Testis (tissue), 2 donors: ENCODE measurements at regions not wholly inside any gene's neighbourhood (a gene's known extent, or its start where the extent isn't known, plus 50 kb on each side); places are given as distances from the start of the nearest gene placed in this dataset.

ENCODE experiments used
- CTCF ChIP-seq, 3 experiments: fragments of 450-650 bp in 2 of 3; fragments of 200-600 bp in 1 of 3; sonication (generic) in 1 of 3; IDR thresholded peaks; one replicate each; pipeline ENCODE4 v1.5.1; 2016 to 2019; ENCODE audit warnings: antibody characterized with exemption in 3 of 3, mild to moderate bottlenecking in 2 of 3, moderate library complexity in 1 of 3
- POLR2A ChIP-seq: fragments of 450-650 bp; IDR thresholded peaks from one replicate; pipeline ENCODE4 v1.6.1; 2017; ENCODE audit warnings: antibody characterized with exemption, mild to moderate bottlenecking, moderate library complexity

DNA sequence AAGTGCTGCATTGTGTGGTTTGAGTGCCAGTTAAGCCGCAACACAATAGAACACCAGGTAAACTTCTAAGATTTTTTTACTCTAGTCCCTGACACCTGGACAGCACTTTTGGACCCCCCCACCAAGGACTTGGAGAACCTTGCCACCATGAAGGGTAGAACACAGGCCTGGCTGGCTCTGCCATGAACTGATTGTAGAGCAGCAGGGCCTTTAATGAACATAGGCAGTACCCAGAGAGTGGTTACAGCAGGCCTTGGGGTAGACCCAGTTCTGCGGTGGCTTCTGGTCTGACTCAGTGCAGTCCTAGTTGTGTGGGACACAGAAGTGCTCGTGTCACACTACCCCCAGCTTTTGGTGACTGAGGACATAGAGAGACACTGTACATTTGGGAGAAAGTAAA lies 648.3 kb downstream of the PCDH19 start:
- TF ChIP-seq CTCF (IDR thresholded peaks at IDR 0.05): no peak
- no peak for TF ChIP-seq POLR2A
